Gastroesophageal sphincter (tissue), 3 donors: ENCODE measurements at regions not wholly inside any gene's neighbourhood (a gene's known extent, or its start where the extent isn't known, plus 50 kb on each side); places are given as distances from the start of the nearest gene placed in this dataset.

Experiments
- EP300 ChIP-seq: sonication (generic); formaldehyde crosslinking; IDR thresholded peaks from one replicate; pipeline ENCODE4 v1.6.1; 2017; ENCODE audit warnings: antibody characterized with exemption, mild to moderate bottlenecking
- POLR2A ChIP-seq, 2 donors: fragments of 450-650 bp; IDR thresholded peaks; one replicate each; pipeline ENCODE4 v1.6.1; 2017; ENCODE audit warnings: antibody characterized with exemption in 2 of 2, mild to moderate bottlenecking in 2 of 2, moderate library complexity in 1 of 2
- POLR2AphosphoS5 ChIP-seq: sonication (generic); formaldehyde crosslinking; IDR thresholded peaks from one replicate; pipeline ENCODE4 v1.6.1; 2017; ENCODE audit warnings: antibody characterized with exemption
- TF ChIP-seq, protein P1 (sequence below), 4 experiments: fragments of 200-600 bp in 2 of 4; fragments of 450-650 bp in 2 of 4; sonication (generic) in 1 of 4; IDR thresholded peaks; one replicate each; pipeline ENCODE4 v1.5.1; 2017 to 2019; ENCODE audit warnings: antibody characterized with exemption in 4 of 4, mild to moderate bottlenecking in 2 of 4, moderate library complexity in 2 of 4

DNA sequence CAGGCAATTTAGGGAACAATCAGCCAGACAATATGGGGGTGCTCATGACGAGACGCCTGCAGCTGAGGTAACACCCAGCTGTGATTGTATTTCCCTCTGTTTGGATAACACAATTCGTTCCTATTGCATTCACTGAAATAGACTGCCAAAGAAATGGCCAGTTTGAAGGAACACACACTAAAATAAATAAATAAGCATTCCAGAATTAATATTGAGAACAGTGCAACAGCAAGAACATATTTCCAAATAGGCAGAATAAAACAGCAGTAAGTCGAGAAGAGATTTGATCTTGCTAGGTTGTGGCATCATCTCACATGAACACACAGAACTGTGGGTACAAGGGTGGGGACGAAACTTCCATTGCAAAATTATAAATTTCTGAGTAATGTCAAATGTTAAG is 133.5 kb upstream of the FAM47B start:
- TF ChIP-seq, protein P1, sequence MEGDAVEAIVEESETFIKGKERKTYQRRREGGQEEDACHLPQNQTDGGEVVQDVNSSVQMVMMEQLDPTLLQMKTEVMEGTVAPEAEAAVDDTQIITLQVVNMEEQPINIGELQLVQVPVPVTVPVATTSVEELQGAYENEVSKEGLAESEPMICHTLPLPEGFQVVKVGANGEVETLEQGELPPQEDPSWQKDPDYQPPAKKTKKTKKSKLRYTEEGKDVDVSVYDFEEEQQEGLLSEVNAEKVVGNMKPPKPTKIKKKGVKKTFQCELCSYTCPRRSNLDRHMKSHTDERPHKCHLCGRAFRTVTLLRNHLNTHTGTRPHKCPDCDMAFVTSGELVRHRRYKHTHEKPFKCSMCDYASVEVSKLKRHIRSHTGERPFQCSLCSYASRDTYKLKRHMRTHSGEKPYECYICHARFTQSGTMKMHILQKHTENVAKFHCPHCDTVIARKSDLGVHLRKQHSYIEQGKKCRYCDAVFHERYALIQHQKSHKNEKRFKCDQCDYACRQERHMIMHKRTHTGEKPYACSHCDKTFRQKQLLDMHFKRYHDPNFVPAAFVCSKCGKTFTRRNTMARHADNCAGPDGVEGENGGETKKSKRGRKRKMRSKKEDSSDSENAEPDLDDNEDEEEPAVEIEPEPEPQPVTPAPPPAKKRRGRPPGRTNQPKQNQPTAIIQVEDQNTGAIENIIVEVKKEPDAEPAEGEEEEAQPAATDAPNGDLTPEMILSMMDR (IDR thresholded peaks at IDR 0.05), result no peak
- TF ChIP-seq POLR2AphosphoS5 (no peak), EP300 (no peak), POLR2A (IDR thresholded peaks at IDR 0.05) (no peak)
